ENCODE measurements at regions not wholly inside any gene's neighbourhood (a gene's known extent, or its start where the extent isn't known, plus 50 kb on each side); places are given as distances from the start of the nearest gene placed in this dataset.

DNA sequence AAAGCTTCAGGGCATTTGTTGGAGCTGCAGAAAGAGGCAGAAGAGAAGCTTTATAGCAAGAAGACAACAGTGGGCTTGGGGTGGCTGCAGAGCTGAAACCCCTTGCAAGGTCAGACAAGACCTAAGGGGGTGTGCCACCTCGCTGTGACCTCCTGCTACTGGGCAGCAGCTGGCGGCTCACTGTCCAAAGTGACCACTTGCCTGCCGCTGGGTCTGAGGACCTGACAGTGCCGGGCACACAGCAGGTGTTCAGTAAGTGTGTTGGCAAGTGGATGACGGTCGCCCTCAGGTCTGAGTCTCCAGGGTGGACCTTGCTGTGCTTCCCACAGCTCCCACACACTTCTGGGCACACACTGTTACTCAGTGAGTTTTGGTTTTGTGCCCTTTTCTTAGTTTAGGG, 336.5 kb downstream of the C16orf95 start:
- TF ChIP-seq CTCF (IDR thresholded peaks at IDR 0.05 in 2 of 3, conservative IDR thresholded peaks at IDR 0.05 in 1 of 3; ENCODE audit: control insufficient read depth in 2 of 3, extremely low read depth in 1 of 3, insufficient read depth in 1 of 3, low read depth in 3 of 3, low read length in 3 of 3) (no peak), MXI1 (IDR thresholded peaks at IDR 0.05; ENCODE audit: low read depth, low read length) (no peak)
